ENCODE measurements at regions not wholly inside any gene's neighbourhood (a gene's known extent, or its start where the extent isn't known, plus 50 kb on each side); places are given as distances from the start of the nearest gene placed in this dataset.
"Not testable (repeated sequence)": the region's sequence is repeated elsewhere in the genome, so short reads cannot be mapped to it uniquely, and the experiment has no call there.

- no peaks in the 10 kb centered on the region for H3K36me3 ChIP-seq (ENCODE audit: control insufficient read depth in 2 of 2, insufficient read depth in 2 of 2, low read length in 2 of 2)
- H3K9me3 ChIP-seq (ENCODE audit: control insufficient read depth in 2 of 2, low read length in 2 of 2) = no peaks in the 10 kb centered on the region
- H3K4me3 ChIP-seq (ENCODE audit: low read length in 2 of 2) = no peak overlapping the region
- no peak overlapping the region for H3K9ac ChIP-seq (ENCODE audit: low read length in 2 of 2)
- H3K27me3 ChIP-seq (ENCODE audit: control insufficient read depth in 1 of 2, insufficient read depth in 2 of 2, low read length in 2 of 2) = no peaks in the 10 kb centered on the region
- no peak overlapping the region for H3K27ac ChIP-seq (ENCODE audit: low read length)
- H3K4me1 ChIP-seq (ENCODE audit: control insufficient read depth, insufficient read depth, low read length) = no peaks in the 10 kb centered on the region
These were observed 247.3 kb downstream of the ETV1 start for GRCh38 chr7:13742126-13742525.

DNA sequence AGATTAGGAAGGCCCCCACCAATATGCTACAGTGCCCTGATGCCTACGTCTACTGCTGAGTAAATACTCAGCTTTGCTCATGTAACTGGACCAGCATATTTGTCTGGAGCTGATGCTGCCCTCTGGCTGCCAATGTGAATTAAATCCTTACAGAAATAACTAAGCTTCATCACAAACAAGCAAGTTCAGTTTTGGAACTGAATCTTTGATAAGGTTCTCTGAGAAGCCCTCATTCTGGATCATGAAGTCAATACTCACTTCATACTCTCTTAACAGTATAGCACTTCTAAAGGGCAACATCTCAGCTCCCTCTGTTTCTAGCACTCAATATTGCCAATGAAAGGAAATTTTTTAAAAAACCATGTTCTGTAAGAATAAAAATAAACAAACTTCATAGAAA is 246.7 kb downstream of the ETV1 start:
- no peak overlapping the region for H3K27ac ChIP-seq (ENCODE audit: low read length)
- H3K9me3 ChIP-seq (ENCODE audit: control insufficient read depth in 2 of 2, low read length in 2 of 2) = no peaks in the 10 kb centered on the region
- no peaks in the 10 kb centered on the region for H3K4me1 ChIP-seq (ENCODE audit: control insufficient read depth, insufficient read depth, low read length)
- H3K4me3 ChIP-seq (ENCODE audit: low read length in 2 of 2) = no peak overlapping the region
- H3K9ac ChIP-seq (ENCODE audit: low read length in 2 of 2) = no peak overlapping the region
- no peaks in the 10 kb centered on the region for H3K27me3 ChIP-seq (ENCODE audit: control insufficient read depth in 1 of 2, insufficient read depth in 2 of 2, low read length in 2 of 2)
- no peaks in the 10 kb centered on the region for H3K36me3 ChIP-seq (ENCODE audit: control insufficient read depth in 2 of 2, insufficient read depth in 2 of 2, low read length in 2 of 2)

DNA sequence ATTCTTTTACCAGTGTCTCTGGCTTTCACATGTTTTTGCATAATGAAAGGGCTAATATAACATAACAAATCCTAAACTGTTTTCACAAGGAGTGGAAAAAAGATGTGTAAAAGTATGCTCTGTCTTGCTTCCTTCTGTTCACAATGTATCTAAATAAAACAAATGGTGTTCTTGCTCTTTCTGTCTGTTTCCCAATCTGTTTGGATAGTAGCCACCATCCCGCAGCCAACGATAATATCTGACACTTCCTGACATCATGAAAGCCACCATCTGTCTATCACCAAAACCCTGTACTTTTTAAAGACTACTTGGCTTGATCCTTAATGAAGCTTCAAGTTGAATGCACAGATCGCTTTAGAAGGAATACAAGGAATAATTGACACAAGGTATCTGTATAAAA is 246.2 kb downstream of the ETV1 start:
- no peaks in the 10 kb centered on the region for H3K9me3 ChIP-seq (ENCODE audit: control insufficient read depth in 2 of 2, low read length in 2 of 2)
- no peak overlapping the region for H3K4me3 ChIP-seq (ENCODE audit: low read length in 2 of 2)
- H3K27me3 ChIP-seq (ENCODE audit: control insufficient read depth in 1 of 2, insufficient read depth in 2 of 2, low read length in 2 of 2) = no peaks in the 10 kb centered on the region
- H3K36me3 ChIP-seq (ENCODE audit: control insufficient read depth in 2 of 2, insufficient read depth in 2 of 2, low read length in 2 of 2) = no peaks in the 10 kb centered on the region
- no peaks in the 10 kb centered on the region for H3K4me1 ChIP-seq (ENCODE audit: control insufficient read depth, insufficient read depth, low read length)
- H3K27ac ChIP-seq (ENCODE audit: low read length) = no peak overlapping the region
- no peak overlapping the region for H3K9ac ChIP-seq (ENCODE audit: low read length in 2 of 2)

GRCh38 chr7:13745530-13745929 is 243.9 kb downstream of the ETV1 start:
- Histone ChIP-seq H3K9me3 (ENCODE audit: control insufficient read depth in 2 of 2, low read length in 2 of 2) (no peaks in the 10 kb centered on the region), H3K36me3 (ENCODE audit: control insufficient read depth in 2 of 2, insufficient read depth in 2 of 2, low read length in 2 of 2) (no peaks in the 10 kb centered on the region), H3K27me3 (ENCODE audit: control insufficient read depth in 1 of 2, insufficient read depth in 2 of 2, low read length in 2 of 2) (no peaks in the 10 kb centered on the region), H3K9ac (ENCODE audit: low read length in 2 of 2) (no peak overlapping the region), H3K27ac (ENCODE audit: low read length) (no peak overlapping the region), H3K4me3 (ENCODE audit: low read length in 2 of 2) (no peak overlapping the region), H3K4me1 (ENCODE audit: control insufficient read depth, insufficient read depth, low read length) (no peaks in the 10 kb centered on the region)

DNA sequence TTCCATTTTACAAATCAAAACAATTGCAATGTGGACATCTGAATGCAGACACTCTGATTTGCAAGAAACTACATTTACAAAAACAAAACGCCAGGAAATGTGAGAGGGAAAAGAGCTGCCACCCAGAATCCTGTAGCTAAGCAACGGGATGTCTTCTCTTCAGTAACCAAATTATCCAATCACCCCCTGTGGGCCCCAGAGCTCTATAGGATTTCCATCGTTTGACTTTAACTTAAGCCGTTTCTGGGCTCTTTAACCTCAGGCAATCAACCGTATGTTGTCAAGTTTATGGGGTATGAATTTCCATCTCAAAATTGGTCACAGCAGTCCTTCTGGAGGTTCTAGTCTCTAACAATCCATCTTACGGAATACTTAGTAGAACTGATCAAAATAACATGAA is 240.5 kb downstream of the ETV1 start:
- H3K4me1 ChIP-seq (ENCODE audit: control insufficient read depth, insufficient read depth, low read length) = no peaks in the 10 kb centered on the region
- H3K36me3 ChIP-seq (ENCODE audit: control insufficient read depth in 2 of 2, insufficient read depth in 2 of 2, low read length in 2 of 2) = no peaks in the 10 kb centered on the region
- H3K27me3 ChIP-seq (ENCODE audit: control insufficient read depth in 1 of 2, insufficient read depth in 2 of 2, low read length in 2 of 2) = no peaks in the 10 kb centered on the region
- H3K27ac ChIP-seq (ENCODE audit: low read length) = no peak overlapping the region
- no peak overlapping the region for H3K4me3 ChIP-seq (ENCODE audit: low read length in 2 of 2)
- H3K9me3 ChIP-seq (ENCODE audit: control insufficient read depth in 2 of 2, low read length in 2 of 2) = no peaks in the 10 kb centered on the region
- no peak overlapping the region for H3K9ac ChIP-seq (ENCODE audit: low read length in 2 of 2)

DNA sequence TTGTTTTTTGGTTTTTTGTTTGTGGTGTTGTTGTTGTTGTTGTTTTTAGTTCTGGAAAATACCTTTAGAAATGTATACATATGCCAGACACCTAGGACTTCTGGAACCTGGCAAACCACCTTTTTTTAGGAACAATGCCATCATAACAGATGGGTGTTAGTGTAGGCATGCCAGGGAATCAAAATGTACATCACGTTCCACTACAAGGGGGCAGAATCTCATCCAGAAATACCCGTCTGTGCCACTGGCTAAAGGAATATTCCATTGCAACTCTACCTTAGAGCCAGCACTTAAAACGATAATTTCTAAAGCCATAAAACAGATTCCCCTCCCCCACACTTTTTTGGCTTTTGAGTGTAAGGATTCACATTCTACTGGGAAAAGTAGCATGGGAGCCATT is 239.8 kb downstream of the ETV1 start:
- Histone ChIP-seq H3K27me3 (ENCODE audit: control insufficient read depth in 1 of 2, insufficient read depth in 2 of 2, low read length in 2 of 2) (no peaks in the 10 kb centered on the region), H3K9ac (ENCODE audit: low read length in 2 of 2) (no peak overlapping the region), H3K27ac (ENCODE audit: low read length) (no peak overlapping the region), H3K4me1 (ENCODE audit: control insufficient read depth, insufficient read depth, low read length) (no peaks in the 10 kb centered on the region), H3K9me3 (ENCODE audit: control insufficient read depth in 2 of 2, low read length in 2 of 2) (no peaks in the 10 kb centered on the region), H3K36me3 (ENCODE audit: control insufficient read depth in 2 of 2, insufficient read depth in 2 of 2, low read length in 2 of 2) (no peaks in the 10 kb centered on the region), H3K4me3 (ENCODE audit: low read length in 2 of 2) (no peak overlapping the region)

DNA sequence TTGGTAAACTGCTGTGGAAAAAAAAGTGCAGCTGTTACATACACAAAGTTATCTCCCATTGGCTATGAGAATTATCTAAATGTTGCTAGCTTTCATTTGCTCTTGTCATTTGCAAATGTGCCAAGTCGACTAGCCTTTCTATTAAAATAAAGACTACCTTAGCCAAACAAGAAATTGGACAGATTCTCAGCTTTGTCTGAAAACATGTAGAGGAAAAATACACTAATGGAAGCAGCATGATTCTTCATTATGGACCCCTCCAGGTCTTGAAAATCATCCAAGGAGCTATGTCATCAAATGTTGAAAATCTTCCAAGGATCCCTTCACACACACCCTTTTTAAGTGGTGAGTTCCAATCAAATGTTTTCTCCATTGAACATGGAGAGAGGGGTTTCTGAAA is 237.7 kb downstream of the ETV1 start:
- H3K27ac ChIP-seq (ENCODE audit: low read length) = no peak overlapping the region
- no peaks in the 10 kb centered on the region for H3K36me3 ChIP-seq (ENCODE audit: control insufficient read depth in 2 of 2, insufficient read depth in 2 of 2, low read length in 2 of 2)
- no peak overlapping the region for H3K9ac ChIP-seq (ENCODE audit: low read length in 2 of 2)
- no peaks in the 10 kb centered on the region for H3K27me3 ChIP-seq (ENCODE audit: control insufficient read depth in 1 of 2, insufficient read depth in 2 of 2, low read length in 2 of 2)
- H3K4me3 ChIP-seq (ENCODE audit: low read length in 2 of 2) = no peak overlapping the region
- H3K9me3 ChIP-seq (ENCODE audit: control insufficient read depth in 2 of 2, low read length in 2 of 2) = no peaks in the 10 kb centered on the region
- no peaks in the 10 kb centered on the region for H3K4me1 ChIP-seq (ENCODE audit: control insufficient read depth, insufficient read depth, low read length)

DNA sequence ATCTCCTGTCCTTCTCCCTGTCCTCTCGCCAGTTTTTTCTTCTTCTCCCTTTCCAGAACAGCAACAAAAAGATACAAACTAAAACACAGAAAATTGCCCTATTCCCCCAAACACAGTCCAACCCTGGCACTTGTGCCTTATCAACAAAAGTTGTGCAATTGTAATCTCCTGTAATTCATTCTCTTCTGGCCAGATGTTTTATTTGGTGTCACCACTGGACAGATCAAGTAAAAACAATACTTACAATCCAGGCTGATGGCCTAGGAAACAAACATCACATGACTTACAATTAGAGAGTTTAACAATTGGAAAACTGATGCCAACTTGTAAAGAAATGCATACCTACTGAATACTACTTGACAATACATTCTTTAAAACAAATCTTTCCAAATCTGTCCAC is 231.6 kb downstream of the ETV1 start:
- Histone ChIP-seq H3K27me3 (ENCODE audit: control insufficient read depth in 1 of 2, insufficient read depth in 2 of 2, low read length in 2 of 2) (no peaks in the 10 kb centered on the region), H3K27ac (ENCODE audit: low read length) (no peak overlapping the region), H3K36me3 (ENCODE audit: control insufficient read depth in 2 of 2, insufficient read depth in 2 of 2, low read length in 2 of 2) (no peaks in the 10 kb centered on the region), H3K4me3 (ENCODE audit: low read length in 2 of 2) (no peak overlapping the region), H3K9ac (ENCODE audit: low read length in 2 of 2) (no peak overlapping the region), H3K4me1 (ENCODE audit: control insufficient read depth, insufficient read depth, low read length) (no peaks in the 10 kb centered on the region), H3K9me3 (ENCODE audit: control insufficient read depth in 2 of 2, low read length in 2 of 2) (no peaks in the 10 kb centered on the region)

- not testable (repeated sequence) for H3K9ac ChIP-seq (ENCODE audit: low read length in 2 of 2); H3K4me3 ChIP-seq (ENCODE audit: low read length in 2 of 2); H3K27me3 ChIP-seq (ENCODE audit: control insufficient read depth in 1 of 2, insufficient read depth in 2 of 2, low read length in 2 of 2); H3K9me3 ChIP-seq (ENCODE audit: control insufficient read depth in 2 of 2, low read length in 2 of 2); H3K4me1 ChIP-seq (ENCODE audit: control insufficient read depth, insufficient read depth, low read length); H3K27ac ChIP-seq (ENCODE audit: low read length); H3K36me3 ChIP-seq (ENCODE audit: control insufficient read depth in 2 of 2, insufficient read depth in 2 of 2, low read length in 2 of 2)
These were observed 223.6 kb downstream of the ETV1 start for GRCh38 chr7:13765853-13766252.

DNA sequence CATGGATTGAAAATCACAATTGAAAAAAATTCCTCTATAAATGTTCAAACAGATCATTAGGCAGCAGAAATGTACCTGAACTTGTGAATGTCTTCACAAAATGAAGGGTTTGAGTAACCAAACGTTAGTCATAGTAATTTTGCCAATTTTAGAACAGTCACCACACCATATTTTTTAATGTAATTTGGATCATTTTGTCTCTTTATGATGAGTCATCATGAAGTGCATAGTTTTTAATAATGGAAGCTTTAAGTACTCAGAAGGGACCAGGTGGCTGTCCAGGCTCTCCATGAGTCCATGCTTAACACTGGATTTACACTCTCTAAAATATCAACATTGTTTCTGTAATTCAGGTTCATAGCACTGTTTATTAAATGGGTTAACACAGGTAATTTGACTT is 219.2 kb downstream of the ETV1 start:
- Histone ChIP-seq H3K4me1 (ENCODE audit: control insufficient read depth, insufficient read depth, low read length) (no peaks in the 10 kb centered on the region), H3K27me3 (ENCODE audit: control insufficient read depth in 1 of 2, insufficient read depth in 2 of 2, low read length in 2 of 2) (no peaks in the 10 kb centered on the region), H3K4me3 (ENCODE audit: low read length in 2 of 2) (no peak overlapping the region), H3K27ac (ENCODE audit: low read length) (no peak overlapping the region), H3K9ac (ENCODE audit: low read length in 2 of 2) (no peak overlapping the region), H3K9me3 (ENCODE audit: control insufficient read depth in 2 of 2, low read length in 2 of 2) (no peaks in the 10 kb centered on the region), H3K36me3 (ENCODE audit: control insufficient read depth in 2 of 2, insufficient read depth in 2 of 2, low read length in 2 of 2) (no peaks in the 10 kb centered on the region)

GRCh38 chr7:13774976-13775375 is 214.5 kb downstream of the ETV1 start:
- Histone ChIP-seq H3K4me1 (ENCODE audit: control insufficient read depth, insufficient read depth, low read length) (no peaks in the 10 kb centered on the region), H3K27me3 (ENCODE audit: control insufficient read depth in 1 of 2, insufficient read depth in 2 of 2, low read length in 2 of 2) (no peaks in the 10 kb centered on the region), H3K9me3 (ENCODE audit: control insufficient read depth in 2 of 2, low read length in 2 of 2) (no peaks in the 10 kb centered on the region), H3K27ac (ENCODE audit: low read length) (no peak overlapping the region), H3K36me3 (ENCODE audit: control insufficient read depth in 2 of 2, insufficient read depth in 2 of 2, low read length in 2 of 2) (no peaks in the 10 kb centered on the region), H3K4me3 (ENCODE audit: low read length in 2 of 2) (no peak overlapping the region), H3K9ac (ENCODE audit: low read length in 2 of 2) (no peak overlapping the region)

- H3K27ac ChIP-seq (ENCODE audit: low read length) = no peak overlapping the region
- H3K9ac ChIP-seq (ENCODE audit: low read length in 2 of 2) = no peak overlapping the region
- no peak overlapping the region for H3K4me3 ChIP-seq (ENCODE audit: low read length in 2 of 2)
- H3K4me1 ChIP-seq (ENCODE audit: control insufficient read depth, insufficient read depth, low read length) = no peaks in the 10 kb centered on the region
- H3K27me3 ChIP-seq (ENCODE audit: control insufficient read depth in 1 of 2, insufficient read depth in 2 of 2, low read length in 2 of 2) = no peaks in the 10 kb centered on the region
- no peaks in the 10 kb centered on the region for H3K9me3 ChIP-seq (ENCODE audit: control insufficient read depth in 2 of 2, low read length in 2 of 2)
- H3K36me3 ChIP-seq (ENCODE audit: control insufficient read depth in 2 of 2, insufficient read depth in 2 of 2, low read length in 2 of 2) = no peaks in the 10 kb centered on the region
These were observed 212.2 kb downstream of the ETV1 start for GRCh38 chr7:13777242-13777641.

Data from stomach smooth muscle (tissue), 2 donors.